Calu3 (cell line): ENCODE measurements at regions not wholly inside any gene's neighbourhood (a gene's known extent, or its start where the extent isn't known, plus 50 kb on each side); places are given as distances from the start of the nearest gene placed in this dataset.

Experiments used
- BruUV-seq: library from RNA; stranded (reverse); fragments of 400-500 nt; replicated peaks from 2 replicates; lab custom pipeline; 2021; lab: Mats Ljungman, UMichigan
- CTCF ChIA-PET: fragments of 300-600 bp; sonication (Branson Sonifier 250); formaldehyde crosslinking; loops from one replicate; lab custom pipeline; 2022; ENCODE audit warnings: antibody characterized with exemption; lab: Charles Lee
- DNase-seq: peaks from one replicate; pipeline ENCODE4 v3.0.0; 2022
- H3K27ac Mint-ChIP-seq: one replicate; pipeline ENCODE4 v1.8.0; 2022; ENCODE audit warnings: mixed read lengths; ENCODE audit not compliant: unreplicated experiment
- H3K27me3 Mint-ChIP-seq: one replicate; pipeline ENCODE4 v1.8.0; 2022; ENCODE audit warnings: mixed read lengths; ENCODE audit not compliant: unreplicated experiment
- H3K36me3 Mint-ChIP-seq: one replicate; pipeline ENCODE4 v1.8.0; 2022; ENCODE audit warnings: mild to moderate bottlenecking, moderate library complexity, mixed read lengths; ENCODE audit not compliant: insufficient read depth, unreplicated experiment
- H3K4me1 Mint-ChIP-seq: one replicate; pipeline ENCODE4 v1.8.0; 2022; ENCODE audit warnings: mild to moderate bottlenecking, low read depth, mixed read lengths; ENCODE audit not compliant: unreplicated experiment
- H3K4me3 Mint-ChIP-seq: one replicate; pipeline ENCODE4 v1.8.0; 2022; ENCODE audit warnings: mild to moderate bottlenecking, low read depth, moderate library complexity, mixed read lengths; ENCODE audit not compliant: unreplicated experiment
- H3K9me3 Mint-ChIP-seq: one replicate; pipeline ENCODE4 v1.8.0; 2022; ENCODE audit warnings: low read depth, mixed read lengths; ENCODE audit not compliant: unreplicated experiment
- intact Hi-C: fragments of 100-400 bp; cut with micrococcal nuclease; formaldehyde crosslinking; loops from one replicate; pipeline ENCODE4 v1.10.0; 2022; ENCODE audit not compliant: unreplicated experiment
- TF ChIP-seq, protein P1 (sequence below): fragments of 200-600 bp; IDR thresholded peaks from one replicate; pipeline ENCODE4 v1.8.0; 2022; ENCODE audit warnings: antibody characterized with exemption; ENCODE audit not compliant: unreplicated experiment

- Mint-ChIP-seq H3K27me3 (no peaks in the 10 kb centered on the region), H3K4me3 (no peak overlapping the region), H3K27ac (no peak overlapping the region), H3K9me3 (no peaks in the 10 kb centered on the region), H3K36me3 (no peaks in the 10 kb centered on the region), H3K4me1 (peaks cover 17% of the 10 kb centered on the region)
- CTCF ChIA-PET = no interaction called here
- TF ChIP-seq, protein P1, sequence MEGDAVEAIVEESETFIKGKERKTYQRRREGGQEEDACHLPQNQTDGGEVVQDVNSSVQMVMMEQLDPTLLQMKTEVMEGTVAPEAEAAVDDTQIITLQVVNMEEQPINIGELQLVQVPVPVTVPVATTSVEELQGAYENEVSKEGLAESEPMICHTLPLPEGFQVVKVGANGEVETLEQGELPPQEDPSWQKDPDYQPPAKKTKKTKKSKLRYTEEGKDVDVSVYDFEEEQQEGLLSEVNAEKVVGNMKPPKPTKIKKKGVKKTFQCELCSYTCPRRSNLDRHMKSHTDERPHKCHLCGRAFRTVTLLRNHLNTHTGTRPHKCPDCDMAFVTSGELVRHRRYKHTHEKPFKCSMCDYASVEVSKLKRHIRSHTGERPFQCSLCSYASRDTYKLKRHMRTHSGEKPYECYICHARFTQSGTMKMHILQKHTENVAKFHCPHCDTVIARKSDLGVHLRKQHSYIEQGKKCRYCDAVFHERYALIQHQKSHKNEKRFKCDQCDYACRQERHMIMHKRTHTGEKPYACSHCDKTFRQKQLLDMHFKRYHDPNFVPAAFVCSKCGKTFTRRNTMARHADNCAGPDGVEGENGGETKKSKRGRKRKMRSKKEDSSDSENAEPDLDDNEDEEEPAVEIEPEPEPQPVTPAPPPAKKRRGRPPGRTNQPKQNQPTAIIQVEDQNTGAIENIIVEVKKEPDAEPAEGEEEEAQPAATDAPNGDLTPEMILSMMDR = no peak
- no TSS peak for BruUV-seq
- intact Hi-C loops = no loop called here
- DNase-seq = no peak
These were observed 93.2 kb upstream of the CSNK1A1L start for GRCh38 chr13:37198629-37199028.

DNA sequence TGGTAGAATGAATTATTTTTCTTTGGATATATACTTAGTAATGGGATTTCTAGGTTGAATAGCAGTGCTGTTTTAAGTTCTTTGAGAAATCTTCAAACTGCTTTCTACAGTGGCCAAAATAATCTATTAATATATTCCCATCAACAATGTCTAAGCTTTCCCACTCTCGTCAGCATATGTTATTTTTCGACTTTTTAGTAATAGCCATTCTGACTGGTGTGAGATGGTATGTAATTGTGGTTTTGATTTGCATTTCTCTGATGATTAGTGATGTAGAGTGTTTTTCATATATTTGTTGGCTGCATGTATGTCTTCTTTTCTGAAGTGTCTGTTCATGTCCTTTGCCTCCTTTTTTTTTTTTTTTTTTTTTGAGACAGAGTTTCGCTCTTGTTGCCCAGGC lies 90.2 kb upstream of the CSNK1A1L start:
- no peaks in the 10 kb centered on the region for H3K27me3 Mint-ChIP-seq
- no peaks in the 10 kb centered on the region for H3K9me3 Mint-ChIP-seq
- CTCF ChIA-PET = no interaction called here
- no peaks in the 10 kb centered on the region for H3K36me3 Mint-ChIP-seq
- TF ChIP-seq, protein P1 = no peak
- no peak overlapping the region for H3K4me3 Mint-ChIP-seq
- no peak overlapping the region for H3K27ac Mint-ChIP-seq
- BruUV-seq = no TSS peak
- no peak for DNase-seq
- intact Hi-C loops = no loop called here
- H3K4me1 Mint-ChIP-seq = peaks cover 9% of the 10 kb centered on the region

- no peak overlapping the region for H3K27ac Mint-ChIP-seq
- intact Hi-C loops = no loop called here
- H3K36me3 Mint-ChIP-seq = no peaks in the 10 kb centered on the region
- no peaks in the 10 kb centered on the region for H3K27me3 Mint-ChIP-seq
- H3K4me1 Mint-ChIP-seq = peaks cover 9% of the 10 kb centered on the region
- no peak for DNase-seq
- H3K4me3 Mint-ChIP-seq = no peak overlapping the region
- TF ChIP-seq, protein P1 = no peak
- CTCF ChIA-PET = interaction anchor here (0.6 kb wide), 1 partner anchor 323 kb away, joined by 3 read pairs; no protein-coding TSS in a partner anchor
- no TSS peak for BruUV-seq
- H3K9me3 Mint-ChIP-seq = no peaks in the 10 kb centered on the region
These were observed 89.0 kb upstream of the CSNK1A1L start for GRCh38 chr13:37194428-37194861.

DNA sequence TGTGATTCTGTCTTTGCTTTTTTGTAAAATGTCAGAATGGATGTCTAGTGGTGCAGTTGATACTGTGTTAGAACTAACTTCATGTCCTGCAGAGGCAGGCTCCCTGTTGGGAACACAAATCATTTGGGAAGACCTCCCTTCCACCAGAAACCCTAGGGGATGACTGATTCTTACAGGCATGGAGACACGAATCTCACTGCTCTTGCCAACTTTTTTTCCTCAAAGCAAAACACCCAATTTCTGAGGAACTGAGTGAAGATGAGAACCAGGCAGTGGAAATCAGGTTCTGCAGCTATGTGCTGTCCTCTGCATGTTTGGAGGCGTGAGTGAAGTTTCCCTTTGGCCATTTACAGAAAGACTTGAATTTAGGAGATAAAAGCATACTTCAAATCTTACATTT lies 87.5 kb upstream of the CSNK1A1L start:
- Mint-ChIP-seq H3K36me3 (no peaks in the 10 kb centered on the region), H3K27me3 (no peaks in the 10 kb centered on the region), H3K27ac (no peak overlapping the region), H3K4me3 (no peak overlapping the region), H3K4me1 (peaks cover 9% of the 10 kb centered on the region), H3K9me3 (peaks cover 2% of the 10 kb centered on the region)
- no TSS peak for BruUV-seq
- intact Hi-C loops = no loop called here
- CTCF ChIA-PET = no interaction called here
- DNase-seq = no peak
- TF ChIP-seq, protein P1 = no peak
